Hepatic stellate cell (primary cell): ENCODE measurements at regions not wholly inside any gene's neighbourhood (a gene's known extent, or its start where the extent isn't known, plus 50 kb on each side); places are given as distances from the start of the nearest gene placed in this dataset.

Experiments
- DNase-seq: peaks from one replicate; pipeline ENCODE4 v3.0.0; 2011; ENCODE audit warnings: low spot score

DNA sequence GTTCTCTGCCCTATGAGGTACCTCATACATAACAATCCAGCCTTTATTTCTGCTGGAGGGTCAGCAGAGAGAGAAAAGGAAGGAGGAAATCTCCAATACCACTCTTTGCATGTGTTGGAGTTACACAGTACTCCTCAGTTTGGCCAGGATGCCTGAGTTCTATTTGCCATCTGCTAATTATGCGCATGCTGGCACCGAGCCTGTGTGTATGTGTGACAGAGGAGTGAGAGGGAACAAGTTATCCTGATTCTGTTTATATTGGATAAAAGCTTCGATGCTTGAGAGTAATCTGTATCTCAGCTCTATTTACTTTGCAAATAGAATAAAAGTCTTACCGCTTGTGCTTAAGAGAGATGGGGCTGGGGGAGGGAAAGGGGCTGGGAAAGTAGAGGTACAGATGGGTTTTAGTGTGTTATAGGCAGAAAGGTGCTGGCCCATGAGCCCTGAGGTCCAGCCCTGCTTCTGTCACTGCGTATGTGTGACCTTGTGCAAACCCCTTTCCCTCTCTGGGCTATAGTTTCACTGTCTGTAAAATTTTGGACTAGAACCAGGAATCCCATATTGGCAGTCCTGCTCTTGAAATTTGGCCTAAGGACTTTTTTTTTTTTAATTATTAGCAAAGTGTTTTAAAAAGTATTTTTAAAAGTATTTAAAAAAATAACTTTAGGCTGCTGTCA is 54.5 kb upstream of the PLXNA2 start:
- DNase-seq, result no peak

DNA sequence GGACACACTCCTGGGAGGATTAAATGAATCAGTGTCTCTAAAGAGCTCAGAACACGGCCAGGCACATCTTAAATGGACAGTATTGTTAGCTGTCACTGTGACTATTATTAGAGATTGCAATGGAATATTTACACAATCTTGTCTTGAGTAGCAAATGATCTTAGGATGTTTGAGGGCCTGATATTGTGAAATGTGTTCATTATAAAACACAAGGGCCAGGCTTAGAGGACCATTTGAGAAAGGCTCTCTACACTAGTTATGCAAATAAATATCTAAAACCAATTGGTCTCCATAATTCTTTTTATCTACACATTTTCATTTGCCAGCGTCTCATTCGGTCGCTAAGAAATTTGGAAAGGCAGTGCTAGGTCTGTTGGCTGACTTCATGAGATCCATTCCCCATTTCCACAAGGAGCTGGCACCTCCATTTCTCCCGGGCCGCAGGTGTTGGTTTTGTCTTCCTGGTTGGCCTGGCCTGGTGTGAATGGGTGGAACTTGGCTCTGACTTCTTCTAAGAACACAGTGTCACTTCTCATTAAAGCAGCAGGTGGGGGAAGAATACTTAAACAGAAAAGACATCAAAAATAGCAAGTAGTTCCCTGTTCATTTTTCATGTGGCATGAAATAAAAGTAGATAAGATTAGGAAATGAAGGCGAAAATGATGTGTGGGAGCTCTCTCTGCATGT is 56.0 kb upstream of the PLXNA2 start:
- no peak for DNase-seq

DNA sequence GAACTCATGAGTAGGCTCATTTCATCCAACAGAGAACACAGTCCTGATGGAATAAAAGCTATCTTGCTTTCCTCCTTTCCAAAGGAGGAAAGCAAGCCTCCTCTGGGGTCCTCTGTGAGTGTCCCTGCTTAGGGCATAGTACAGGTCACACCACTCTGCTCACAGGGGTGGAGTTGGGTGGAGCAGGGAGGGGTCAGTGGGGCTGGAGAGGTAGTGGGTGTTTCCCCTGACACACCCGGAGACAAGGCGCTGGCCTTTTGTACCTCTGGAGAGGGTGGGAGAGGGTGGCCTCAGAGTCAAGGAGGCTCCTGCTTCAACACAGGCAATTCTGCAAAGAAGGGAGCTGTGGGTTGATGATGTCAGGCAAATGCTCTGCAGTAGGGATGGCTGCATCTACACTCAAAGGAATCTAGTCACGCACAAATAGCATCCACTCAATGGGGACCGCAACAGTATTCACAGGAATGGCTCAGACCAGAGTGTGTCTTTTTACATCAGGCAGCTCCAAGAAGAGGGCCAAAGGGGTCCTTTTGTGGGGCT is 58.6 kb upstream of the PLXNA2 start:
- DNase-seq, result no peak

DNA sequence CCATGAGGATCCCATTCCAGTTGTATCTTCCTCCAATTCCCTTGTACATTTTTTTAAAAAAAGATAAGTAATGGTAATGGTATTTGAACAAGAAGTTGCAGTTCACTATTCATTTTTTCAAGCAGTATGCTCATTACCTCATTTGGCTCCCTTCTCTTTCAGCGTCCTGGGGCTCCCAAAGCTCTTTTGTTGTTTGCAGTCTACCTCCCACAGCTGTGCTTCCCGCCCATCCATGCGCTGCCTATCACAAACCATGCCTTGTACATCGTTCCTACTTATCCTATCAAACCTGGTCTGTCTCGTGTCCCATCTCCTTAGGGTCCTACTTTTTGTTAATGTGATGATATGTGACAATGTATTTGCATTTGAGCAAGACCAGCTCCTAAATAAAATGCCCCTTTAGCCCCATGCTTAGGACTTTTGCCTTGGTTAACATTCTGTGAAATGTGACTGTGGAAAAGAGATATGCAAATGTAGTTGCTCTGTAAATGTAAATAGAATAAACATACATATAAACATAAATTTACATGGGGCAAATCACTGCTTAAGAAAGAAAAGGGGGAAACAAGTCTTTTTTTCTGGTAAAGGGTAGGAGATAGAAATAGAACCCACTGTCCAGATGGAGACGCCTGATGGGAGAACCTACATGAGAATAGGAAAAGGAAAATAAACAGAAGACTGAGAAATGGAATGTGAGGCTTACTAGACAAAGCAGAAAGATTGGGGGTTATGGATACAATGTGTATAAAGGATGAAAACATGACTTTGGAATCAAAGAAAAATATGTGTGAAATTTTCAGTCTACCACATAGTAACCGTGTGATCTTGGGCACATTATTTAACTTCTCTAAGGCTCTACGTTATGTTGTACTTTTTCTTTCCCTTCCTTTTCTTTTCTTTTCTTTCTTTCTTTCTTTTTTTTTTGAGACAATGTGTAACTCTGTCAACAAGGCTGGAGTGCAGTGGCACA is 59.8 kb upstream of the PLXNA2 start:
- no peak for DNase-seq

DNA sequence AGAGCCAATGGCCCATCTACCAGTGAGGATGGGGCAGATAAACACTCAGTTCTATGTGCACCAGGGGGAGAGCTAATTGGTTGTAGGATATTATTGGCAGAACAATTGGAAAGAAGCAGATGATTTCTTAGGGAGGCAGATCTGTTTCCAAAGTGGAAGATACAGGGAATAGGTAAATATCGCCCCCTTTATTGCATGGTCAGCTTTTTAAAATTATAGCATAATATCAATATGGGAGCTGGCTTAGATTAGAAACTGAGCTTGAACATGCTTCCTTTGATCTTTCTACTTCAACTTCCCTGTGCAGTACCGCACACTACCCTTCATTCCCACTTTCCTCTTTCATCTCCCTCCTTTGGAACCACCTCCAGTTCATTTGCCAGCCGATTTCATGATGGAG is 64.0 kb upstream of the PLXNA2 start:
- DNase-seq, result no peak

DNA sequence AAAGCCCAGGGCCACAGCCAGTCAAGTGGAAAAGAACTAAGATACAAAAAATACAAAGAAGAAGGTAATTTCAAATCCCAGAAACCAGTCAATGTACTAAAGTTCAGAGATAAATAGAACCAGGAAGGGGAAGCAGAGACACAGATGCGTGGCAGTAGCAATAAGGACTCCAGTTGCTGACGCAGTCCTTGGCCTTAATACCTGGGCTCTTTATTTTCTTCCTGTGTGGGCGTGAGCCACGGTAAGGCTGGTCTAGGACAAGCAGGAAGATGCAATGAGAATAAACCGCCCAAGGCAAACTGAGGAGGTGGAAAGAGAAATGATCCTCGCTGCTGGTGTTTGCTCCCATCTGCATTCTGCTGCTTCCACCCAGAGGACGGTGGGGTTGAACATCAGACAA is 65.6 kb upstream of the PLXNA2 start:
- DNase-seq, result no peak

DNA sequence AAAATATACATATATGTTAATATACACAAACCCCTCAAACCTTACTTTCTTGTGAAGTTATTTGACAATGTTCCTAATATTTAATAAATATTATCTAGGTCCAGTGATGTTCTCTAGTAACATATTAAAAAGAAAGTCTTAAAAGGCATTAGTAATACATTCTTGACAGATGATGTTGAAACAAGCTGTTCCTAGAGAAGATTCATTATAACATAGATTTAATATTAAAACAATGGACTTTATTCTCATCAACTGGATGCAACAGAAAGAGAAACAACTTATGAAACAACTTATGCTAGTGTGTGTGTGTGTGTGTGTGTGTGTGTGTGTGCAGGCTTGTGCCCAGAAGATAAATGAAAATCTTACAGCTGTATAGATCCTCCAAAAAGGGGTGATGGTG is 68.5 kb upstream of the PLXNA2 start:
- DNase-seq, result no peak

DNA sequence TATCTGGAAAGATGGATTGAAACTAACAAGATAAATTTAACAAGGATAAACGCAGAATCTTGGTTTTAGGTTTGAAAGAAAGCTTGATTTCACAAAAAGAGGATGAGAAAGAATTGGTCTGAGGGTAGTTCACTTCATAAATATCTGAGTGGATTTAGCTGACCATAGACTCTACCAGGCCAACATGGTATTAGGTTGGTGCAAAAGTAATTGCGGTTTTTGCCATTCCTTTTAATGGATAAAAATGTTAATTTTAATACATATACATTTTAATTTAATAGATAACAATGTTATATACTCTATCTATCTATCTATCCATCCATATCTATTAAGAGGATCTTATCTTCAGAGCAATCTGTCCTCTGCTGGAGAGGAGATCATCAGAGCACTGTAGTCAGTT is 70.2 kb upstream of the PLXNA2 start:
- DNase-seq, result no peak

DNA sequence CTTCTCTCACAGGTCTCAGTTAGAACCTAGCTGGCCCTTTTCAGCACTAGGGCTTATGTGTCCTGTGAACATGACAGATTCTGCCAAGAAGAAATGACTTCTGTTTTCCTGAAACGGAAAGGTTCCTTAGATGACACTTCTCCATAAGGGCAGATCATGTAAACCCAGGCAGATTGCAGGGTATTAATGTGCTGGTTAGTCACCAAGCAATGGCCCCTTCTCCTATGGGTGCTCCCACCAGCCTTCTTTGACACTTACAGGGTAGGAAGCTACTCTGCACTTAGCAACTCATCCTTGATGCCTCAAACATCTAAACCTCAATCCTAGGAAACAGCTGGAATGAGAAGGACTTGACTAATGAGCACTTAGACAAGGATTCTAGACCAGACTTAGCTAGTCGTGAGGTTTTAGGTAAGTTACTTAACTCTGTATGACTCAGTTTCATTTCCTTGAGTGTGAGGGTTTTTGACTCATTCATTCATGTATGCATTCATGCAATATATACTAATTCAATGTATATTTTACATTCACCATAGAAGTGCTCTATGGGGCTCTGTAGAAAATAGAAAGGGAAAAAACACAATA is 74.1 kb upstream of the PLXNA2 start:
- no peak for DNase-seq

DNA sequence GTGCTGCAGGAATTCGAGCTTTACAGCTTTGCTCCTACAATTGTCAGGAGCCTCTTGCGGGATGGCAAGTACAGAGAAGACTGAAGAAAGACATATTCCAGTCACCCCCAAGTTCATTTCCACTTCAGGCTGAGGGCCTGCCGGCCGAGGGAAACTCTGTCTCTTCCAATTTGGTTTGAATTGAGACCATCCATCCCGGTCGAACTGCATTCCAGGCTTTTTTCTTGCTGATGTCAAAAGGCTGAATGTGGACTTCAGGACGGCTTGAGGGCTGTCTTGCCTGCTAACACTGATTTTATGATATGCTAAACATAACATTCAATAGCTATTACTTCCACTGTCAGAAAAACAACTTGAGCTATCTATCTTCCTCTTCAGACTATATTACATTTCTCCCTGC is 79.8 kb upstream of the PLXNA2 start:
- no peak for DNase-seq

DNA sequence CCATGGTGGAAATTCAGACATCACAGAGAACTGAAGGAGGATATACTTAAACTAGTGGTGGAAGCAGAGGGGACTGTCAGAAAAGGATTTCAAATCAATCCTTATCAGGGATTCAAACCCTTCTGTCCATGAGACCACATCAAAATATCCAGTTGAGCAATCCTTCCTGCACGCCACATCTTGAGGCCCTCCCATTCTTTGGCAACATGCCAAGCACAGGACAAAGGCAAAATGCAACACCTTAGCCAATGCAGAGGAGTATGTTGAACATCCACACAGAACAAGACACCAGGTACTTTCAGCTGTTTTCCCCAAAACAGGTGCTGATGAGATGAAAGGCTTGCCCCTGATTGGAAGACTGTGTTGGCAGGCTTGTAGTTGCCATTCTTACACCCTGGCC is 81.8 kb upstream of the PLXNA2 start:
- DNase-seq, result no peak

DNA sequence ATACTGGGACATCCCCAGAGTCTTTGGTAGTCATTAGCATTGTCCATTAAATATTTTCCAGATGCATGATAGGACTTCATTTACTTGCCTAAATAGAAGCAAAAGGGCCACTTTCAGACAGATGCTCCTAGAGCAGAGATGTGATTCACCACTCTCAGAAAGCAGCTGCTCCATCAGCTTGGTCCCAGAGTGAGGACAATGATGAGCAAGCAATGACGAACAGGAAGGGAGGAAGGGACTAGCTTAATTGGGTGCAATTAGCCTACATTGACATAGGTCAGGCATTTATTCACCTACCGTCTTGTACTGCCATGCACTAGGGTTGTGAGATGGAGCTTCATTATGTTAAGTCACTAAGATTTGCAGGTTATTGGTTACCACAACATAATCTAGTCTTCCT is 85.1 kb upstream of the PLXNA2 start:
- no peak for DNase-seq

DNA sequence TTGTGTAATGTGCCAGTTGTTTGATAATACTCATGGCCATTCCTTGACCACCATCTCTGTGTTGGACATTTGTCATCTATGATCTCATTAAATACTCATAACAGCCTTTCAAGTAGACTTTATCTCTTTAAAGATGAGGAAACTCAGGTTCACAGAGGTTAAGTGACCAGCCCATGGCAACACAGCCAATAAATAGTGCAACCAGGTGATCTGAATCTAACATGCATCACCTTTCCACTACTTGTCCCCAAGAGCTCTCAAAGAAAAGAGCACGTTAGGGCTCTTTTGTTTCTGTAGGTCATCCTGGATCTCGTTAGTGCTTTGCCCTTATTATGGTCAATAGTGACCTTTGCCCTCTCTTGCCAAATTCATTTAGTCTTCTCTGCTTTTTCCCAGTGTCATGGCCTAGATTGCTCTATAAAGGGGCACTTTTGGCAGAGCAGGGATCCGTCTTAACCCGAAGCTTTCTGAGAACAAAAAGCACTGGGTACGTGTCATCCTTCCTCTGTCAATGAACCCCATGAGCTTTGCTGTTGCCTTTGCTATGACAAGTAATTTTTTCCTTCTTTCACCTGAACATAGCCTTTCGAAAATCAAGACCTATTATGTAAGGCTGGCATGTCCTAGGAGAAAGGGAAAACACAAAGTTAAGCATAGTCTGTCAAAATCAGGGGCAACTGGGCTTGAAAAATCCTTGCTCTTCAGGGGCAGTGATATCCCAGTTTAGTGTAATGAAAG is 88.0 kb upstream of the PLXNA2 start:
- no peak for DNase-seq

DNA sequence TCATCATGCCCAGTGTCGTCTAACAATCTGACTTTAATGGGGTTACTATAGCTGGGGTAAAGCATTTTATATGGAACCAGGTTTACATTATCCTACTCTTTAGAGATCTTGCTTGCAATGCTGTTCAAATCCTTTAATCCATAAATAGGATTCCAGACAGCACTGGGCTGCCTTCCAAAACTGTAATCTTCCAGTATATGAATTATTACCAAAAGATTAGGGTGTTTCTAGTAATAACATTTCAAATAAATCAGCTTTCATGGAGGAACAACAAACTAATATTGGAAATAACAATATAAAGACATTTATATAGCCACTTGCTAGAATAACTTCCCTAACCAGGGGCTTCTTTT is 88.6 kb upstream of the PLXNA2 start:
- DNase-seq, result no peak

DNA sequence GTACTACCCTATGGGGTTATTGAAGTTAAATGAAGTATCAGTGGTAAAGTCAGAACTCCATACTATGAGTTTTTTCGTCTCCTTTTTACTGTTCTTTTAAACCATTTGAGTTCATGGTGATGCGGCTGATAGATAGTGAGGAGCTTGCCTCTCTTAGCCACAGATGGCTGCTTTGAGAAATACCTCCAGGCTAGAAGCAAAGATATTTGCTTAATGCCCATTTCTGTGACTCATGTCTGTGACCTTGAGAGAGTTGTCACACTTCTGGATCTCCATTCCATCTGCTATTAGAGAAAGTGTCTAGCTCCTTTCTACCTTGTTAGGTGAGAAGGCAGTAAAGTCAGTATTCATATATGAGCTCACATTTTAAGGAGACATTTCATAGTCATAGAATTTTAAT is 89.5 kb upstream of the PLXNA2 start:
- DNase-seq, result no peak

DNA sequence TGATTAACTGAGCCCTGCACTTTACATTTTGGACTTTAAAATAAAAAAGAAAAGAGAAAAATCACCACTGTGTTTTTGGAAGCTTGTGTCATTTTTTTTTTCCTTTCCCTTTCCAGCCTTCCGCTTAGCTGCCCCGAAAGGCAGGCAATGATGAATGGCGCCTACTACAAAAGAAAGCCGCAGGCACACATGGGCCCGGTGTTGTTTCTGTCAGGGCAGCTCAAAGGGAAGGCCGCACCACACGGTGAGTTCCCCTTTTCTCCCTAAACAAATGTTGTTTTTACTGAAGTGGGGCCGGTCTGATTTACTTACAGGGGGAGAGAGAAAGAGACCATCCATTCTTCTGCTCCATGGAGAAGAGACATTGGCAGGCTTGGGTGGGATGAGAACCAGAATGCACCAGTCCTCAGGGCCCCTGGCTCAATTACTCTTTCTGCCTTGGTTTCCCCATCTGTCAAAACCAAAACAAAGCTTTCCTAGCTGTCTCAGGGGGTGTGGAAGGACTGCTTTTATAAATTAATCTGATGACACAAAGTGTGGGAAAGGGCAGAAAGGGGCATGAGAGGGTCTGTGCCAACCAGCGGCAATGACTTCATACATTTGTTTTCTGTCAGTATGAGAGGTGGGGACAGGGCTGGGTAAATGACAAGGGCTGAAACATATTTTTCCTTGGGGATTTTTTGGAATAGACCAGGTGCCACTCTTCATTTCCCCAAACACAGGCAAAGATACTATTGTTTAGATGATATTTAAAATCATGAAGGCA is 91.4 kb upstream of the PLXNA2 start:
- DNase-seq, result no peak

DNA sequence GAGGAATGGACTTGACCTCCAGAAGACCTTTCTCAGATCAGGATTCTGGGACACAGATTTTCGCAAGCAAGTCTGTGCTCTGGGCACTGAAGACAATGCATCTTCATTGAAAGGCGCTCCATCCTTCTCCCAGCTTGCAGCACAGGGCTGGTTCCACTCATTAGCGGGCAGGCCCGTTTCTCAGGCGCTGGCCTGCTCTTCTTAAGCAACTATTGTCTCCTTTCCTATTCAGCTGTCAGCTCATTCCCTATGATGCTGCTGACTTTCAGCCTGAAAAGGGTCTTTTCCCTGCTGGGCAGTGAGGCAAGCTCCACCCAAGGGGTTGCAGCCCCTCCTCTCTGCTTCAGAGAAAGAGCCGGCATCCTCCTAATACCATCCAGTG is 91.9 kb upstream of the PLXNA2 start:
- DNase-seq, result no peak

DNA sequence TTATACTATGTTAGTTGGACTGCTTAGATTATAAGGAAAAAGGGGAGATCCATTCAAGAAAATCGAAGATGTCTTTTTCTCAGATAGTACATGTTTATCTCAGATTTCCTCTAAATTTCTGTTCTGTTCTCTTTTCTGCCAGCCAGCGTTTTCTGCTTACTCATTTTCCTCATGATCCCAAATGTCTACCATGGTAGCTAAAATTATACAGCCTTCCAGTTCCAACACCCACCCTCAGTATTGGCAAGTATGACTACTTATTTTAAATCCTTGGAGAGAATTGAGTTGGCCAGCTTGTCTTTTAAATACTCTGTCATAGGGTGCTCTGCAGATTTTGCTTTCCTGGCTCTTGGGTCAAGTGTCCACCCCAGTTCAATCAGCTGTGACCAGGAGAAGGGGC is 95.7 kb upstream of the PLXNA2 start:
- no peak for DNase-seq

DNA sequence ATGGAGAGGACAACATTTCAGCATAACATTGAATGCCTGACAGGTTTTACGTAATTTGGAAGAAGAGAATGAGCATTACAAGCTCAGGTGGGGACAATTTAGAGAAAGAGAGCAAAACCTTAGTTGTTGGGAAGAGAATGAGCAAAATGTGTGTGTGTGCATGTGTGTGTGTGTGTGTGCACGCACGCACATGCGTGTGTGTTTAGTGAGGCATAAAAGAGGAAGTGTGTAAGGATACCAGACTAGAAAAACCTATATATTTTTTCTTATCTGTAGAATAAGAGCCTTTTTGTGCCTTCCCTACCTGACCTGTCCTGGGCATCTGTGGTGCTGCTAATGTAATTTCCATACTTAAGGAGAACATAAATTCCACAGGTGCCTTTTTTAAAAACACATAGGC is 99.0 kb upstream of the PLXNA2 start:
- no peak for DNase-seq

DNA sequence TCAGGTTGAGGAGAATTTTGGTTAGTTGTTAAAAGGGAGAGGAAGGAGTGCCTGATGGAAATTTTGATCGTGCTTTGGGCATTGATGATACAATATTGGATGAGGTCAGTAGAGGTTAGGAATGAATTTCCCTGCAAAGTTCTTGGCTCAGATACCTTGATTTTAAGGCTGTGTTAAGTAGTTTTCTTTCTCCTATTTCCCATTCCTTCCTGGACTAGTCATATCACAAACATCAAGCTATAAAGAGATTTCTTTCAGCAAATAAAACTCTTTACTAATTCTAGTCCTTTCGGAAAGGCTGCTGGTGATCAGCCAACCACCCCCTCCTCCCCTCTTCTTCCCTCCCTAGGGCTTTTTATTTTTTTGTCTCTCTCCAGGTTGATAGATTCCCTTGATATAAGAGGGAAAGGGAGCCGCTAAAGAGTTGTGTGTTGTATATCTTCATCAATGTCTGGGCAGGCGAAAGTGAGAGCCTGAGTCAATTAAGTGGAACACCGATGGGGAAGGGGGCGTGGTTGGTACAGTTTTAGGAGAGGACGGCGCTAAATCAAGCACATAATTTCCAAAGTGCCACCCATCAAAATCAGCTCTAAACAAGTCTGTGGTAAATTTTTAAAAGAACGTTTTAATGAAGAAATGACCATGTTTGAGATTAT is 100.1 kb upstream of the PLXNA2 start:
- DNase-seq, result no peak
